ENCODE measurements at regions not wholly inside any gene's neighbourhood (a gene's known extent, or its start where the extent isn't known, plus 50 kb on each side); places are given as distances from the start of the nearest gene placed in this dataset.

- H3K4me3 ChIP-seq (replicated peaks in 1 of 3; ENCODE audit: insufficient read depth in 1 of 3, low read depth in 2 of 3, low read length in 3 of 3): no peak overlapping the region
- no peak for ATAC-seq
- no peaks in the 10 kb centered on the region for H3K4me1 ChIP-seq (ENCODE audit: insufficient read depth, low read length)
- no peaks in the 10 kb centered on the region for H3K36me3 ChIP-seq (replicated peaks in 1 of 2; ENCODE audit: control insufficient read depth in 1 of 2, insufficient read depth in 2 of 2, low read length in 2 of 2)
- no peaks in the 10 kb centered on the region for H4K20me1 ChIP-seq (ENCODE audit: insufficient read depth, low read length)
- CTCF ChIA-PET (ENCODE audit: low intra/inter-chr PET ratio, low total read pairs): no interaction called here
- H3K27me3 ChIP-seq (ENCODE audit: control insufficient read depth in 1 of 2, insufficient read depth in 2 of 2, low read length in 2 of 2): peaks cover 0 to 5% of the 10 kb centered on the region in 2 experiments; a peak in 1 of 5 replicates
- H2AFZ ChIP-seq (ENCODE audit: low read length): no peak overlapping the region
- H3K79me2 ChIP-seq (ENCODE audit: insufficient read depth, low read length): no peaks in the 10 kb centered on the region
- POLR2A ChIA-PET: no interaction called here
- H3K9ac ChIP-seq (ENCODE audit: insufficient read depth, low read depth, low read length): no peak overlapping the region
- intact Hi-C loops (cut with micrococcal nuclease; ENCODE audit: unreplicated experiment) (no loop called here), in situ Hi-C loops (cut with HindIII; ENCODE audit: extremely low pct_ligation_motif_present, low pct_unique_long_range_greater_than_20kb) (no loop called here)
- no peaks in the 10 kb centered on the region for H3K9me3 ChIP-seq (ENCODE audit: low read length)
- no TSS peak for BruUV-seq (replicated peaks)
- no peak overlapping the region for H3K4me2 ChIP-seq (ENCODE audit: low read depth, low read length)
- TF ChIP-seq ZSCAN12 (CRISPR knock-in tag; IDR thresholded peaks at IDR 0.05) (no peak), BCL6 (CRISPR knock-in tag; IDR thresholded peaks at IDR 0.05) (peak; percentile 74), AKAP8 (CRISPR knock-in tag; IDR thresholded peaks at IDR 0.05) (no peak), ATF4 (CRISPR knock-in tag; IDR thresholded peaks at IDR 0.05) (0 out of 4 replicates have a peak, but pooled peaks of 1 of the 2 experiments have one; percentile 27), CEBPB (IDR thresholded peaks at IDR 0.05; ENCODE audit: borderline replicate concordance, low read depth, low read length) (0 out of 2 replicates have a peak, but pooled peaks have one; percentile 4)
- DNase-seq (ENCODE audit: low spot score): no peak
- no peak overlapping the region for H3K27ac ChIP-seq (ENCODE audit: extremely low read length, insufficient read depth, low read length)
- WGBS (ENCODE audit: low lambda C conversion rate): 44% methylated on average over 3 of the region's 3 CpGs
- no peak for FAIRE-seq
Observed at GRCh38 chr5:157956271-157956885, 97.4 kb upstream of the CLINT1 start.

DNA sequence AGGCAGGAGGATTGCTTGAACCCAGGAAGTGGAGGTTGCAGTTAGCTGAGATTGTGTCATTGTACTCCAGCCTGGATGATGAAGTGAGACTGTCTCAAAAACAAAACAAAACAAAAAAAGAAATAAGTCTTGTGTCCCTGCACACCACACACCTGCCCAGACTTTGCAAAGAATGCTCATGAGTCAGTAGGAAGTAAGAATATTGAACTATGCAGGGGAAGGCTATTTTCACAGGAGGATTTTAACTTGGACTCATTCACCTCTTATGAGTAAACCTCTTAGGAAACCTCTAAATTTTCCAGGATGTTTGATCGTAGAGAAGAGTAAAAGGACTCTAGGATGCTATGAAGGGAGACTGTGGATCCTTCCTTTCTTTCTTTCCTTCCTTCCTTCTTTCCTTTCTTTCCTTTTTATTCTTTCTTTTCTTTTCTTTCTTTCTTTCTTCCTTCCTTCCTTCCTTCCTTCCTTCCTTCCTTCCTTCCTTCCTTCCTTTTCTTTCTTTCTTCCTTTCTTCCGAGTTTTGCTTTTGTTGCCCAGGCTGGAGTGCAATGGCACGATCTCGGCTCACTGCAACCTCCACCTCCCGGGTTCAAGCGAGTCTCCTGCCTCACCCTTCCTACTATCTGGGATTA is 96.7 kb upstream of the CLINT1 start:
- Histone ChIP-seq H3K27ac (ENCODE audit: extremely low read length, insufficient read depth, low read length) (no peak overlapping the region), H3K9ac (ENCODE audit: insufficient read depth, low read depth, low read length) (no peak overlapping the region), H2AFZ (ENCODE audit: low read length) (no peak overlapping the region), H3K9me3 (ENCODE audit: low read length) (no peaks in the 10 kb centered on the region), H3K36me3 (replicated peaks in 1 of 2; ENCODE audit: control insufficient read depth in 1 of 2, insufficient read depth in 2 of 2, low read length in 2 of 2) (no peaks in the 10 kb centered on the region), H3K4me3 (replicated peaks in 1 of 3; ENCODE audit: insufficient read depth in 1 of 3, low read depth in 2 of 3, low read length in 3 of 3) (no peak overlapping the region), H3K4me2 (ENCODE audit: low read depth, low read length) (no peak overlapping the region), H3K79me2 (ENCODE audit: insufficient read depth, low read length) (no peaks in the 10 kb centered on the region), H3K4me1 (ENCODE audit: insufficient read depth, low read length) (no peaks in the 10 kb centered on the region), H4K20me1 (ENCODE audit: insufficient read depth, low read length) (no peaks in the 10 kb centered on the region), H3K27me3 (ENCODE audit: control insufficient read depth in 1 of 2, insufficient read depth in 2 of 2, low read length in 2 of 2) (no peaks in the 10 kb centered on the region)
- WGBS (ENCODE audit: low lambda C conversion rate): 82% methylated on average over 6 of the region's 6 CpGs
- no peak for ATAC-seq
- intact Hi-C loops (cut with micrococcal nuclease; ENCODE audit: unreplicated experiment) (no loop called here), in situ Hi-C loops (cut with HindIII; ENCODE audit: extremely low pct_ligation_motif_present, low pct_unique_long_range_greater_than_20kb) (no loop called here)
- no peak for DNase-seq (ENCODE audit: low spot score)
- BruUV-seq (replicated peaks): no TSS peak
- ChIA-PET POLR2A (no interaction called here), CTCF (ENCODE audit: low intra/inter-chr PET ratio, low total read pairs) (no interaction called here)
- no peak for FAIRE-seq
- TF ChIP-seq RFX3 (CRISPR knock-in tag; IDR thresholded peaks at IDR 0.05) (no peak), SRSF4 (IDR thresholded peaks at IDR 0.05; ENCODE audit: low read depth, low read length, poor library complexity, severe bottlenecking) (no peak), ZNF383 (CRISPR knock-in tag; IDR thresholded peaks at IDR 0.05; ENCODE audit: borderline replicate concordance) (no peak), MAFG (CRISPR knock-in tag; IDR thresholded peaks at IDR 0.05) (no peak), RBM39 (IDR thresholded peaks at IDR 0.05; ENCODE audit: low read depth, low read length, poor library complexity, severe bottlenecking) (no peak), ZFP1 (CRISPR knock-in tag; IDR thresholded peaks at IDR 0.05) (no peak), TFE3 (CRISPR knock-in tag; IDR thresholded peaks at IDR 0.05) (no peak), NCOA5 (CRISPR knock-in tag; IDR thresholded peaks at IDR 0.05) (no peak), ZNF883 (CRISPR knock-in tag; IDR thresholded peaks at IDR 0.05; ENCODE audit: not compliant biosample characterization) (no peak), KDM4B (CRISPR knock-in tag; IDR thresholded peaks at IDR 0.05) (no peak)
